GM12874 (cell line): ENCODE measurements at regions not wholly inside any gene's neighbourhood (a gene's known extent, or its start where the extent isn't known, plus 50 kb on each side); places are given as distances from the start of the nearest gene placed in this dataset.

Experiments
- TF ChIP-seq, protein P1 (sequence below): IDR thresholded peaks from 2 replicates; pipeline ENCODE4 v1.5.1; 2011; ENCODE audit warnings: low read depth, mild to moderate bottlenecking, control low read depth, low read length, moderate library complexity; ENCODE audit not compliant: insufficient read depth

DNA sequence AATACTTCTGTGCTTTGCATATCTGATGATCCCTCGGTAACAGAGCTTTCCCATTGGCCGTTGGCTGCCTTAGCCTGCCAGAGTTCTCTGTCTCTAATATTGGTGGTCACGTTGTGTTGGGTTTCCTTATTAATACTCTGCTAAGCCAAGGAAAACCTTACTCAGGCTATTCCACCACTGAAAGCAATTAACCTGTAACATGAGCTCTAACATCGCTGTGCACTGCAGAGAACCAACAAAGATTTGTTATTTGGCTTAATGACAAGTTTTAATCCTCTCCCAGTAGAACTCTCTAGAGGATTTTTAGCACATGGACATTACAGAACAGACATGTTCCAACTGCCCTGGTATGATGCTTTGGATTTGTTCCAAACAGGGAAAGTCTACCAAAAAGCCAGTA is 825.9 kb upstream of the POU3F3 start:
- TF ChIP-seq, protein P1, sequence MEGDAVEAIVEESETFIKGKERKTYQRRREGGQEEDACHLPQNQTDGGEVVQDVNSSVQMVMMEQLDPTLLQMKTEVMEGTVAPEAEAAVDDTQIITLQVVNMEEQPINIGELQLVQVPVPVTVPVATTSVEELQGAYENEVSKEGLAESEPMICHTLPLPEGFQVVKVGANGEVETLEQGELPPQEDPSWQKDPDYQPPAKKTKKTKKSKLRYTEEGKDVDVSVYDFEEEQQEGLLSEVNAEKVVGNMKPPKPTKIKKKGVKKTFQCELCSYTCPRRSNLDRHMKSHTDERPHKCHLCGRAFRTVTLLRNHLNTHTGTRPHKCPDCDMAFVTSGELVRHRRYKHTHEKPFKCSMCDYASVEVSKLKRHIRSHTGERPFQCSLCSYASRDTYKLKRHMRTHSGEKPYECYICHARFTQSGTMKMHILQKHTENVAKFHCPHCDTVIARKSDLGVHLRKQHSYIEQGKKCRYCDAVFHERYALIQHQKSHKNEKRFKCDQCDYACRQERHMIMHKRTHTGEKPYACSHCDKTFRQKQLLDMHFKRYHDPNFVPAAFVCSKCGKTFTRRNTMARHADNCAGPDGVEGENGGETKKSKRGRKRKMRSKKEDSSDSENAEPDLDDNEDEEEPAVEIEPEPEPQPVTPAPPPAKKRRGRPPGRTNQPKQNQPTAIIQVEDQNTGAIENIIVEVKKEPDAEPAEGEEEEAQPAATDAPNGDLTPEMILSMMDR = no peak

DNA sequence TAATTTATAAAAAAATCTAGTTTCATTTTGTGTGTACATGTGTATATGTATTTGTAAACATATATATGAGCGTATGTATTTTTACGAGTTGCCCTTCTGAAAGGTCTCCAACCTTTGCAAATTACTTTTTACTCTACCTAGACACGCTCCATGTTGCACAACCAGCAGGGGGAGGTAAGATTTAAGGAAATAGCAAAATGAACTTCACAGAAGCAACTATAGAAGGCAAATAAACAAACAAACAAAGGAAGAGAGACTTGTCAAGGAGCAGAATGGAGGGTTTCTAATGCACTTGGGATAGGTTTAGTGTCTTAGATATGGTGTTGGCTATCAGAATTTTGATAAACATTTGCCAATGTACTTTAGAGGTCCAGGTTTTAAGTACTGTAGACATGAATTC is 820.5 kb upstream of the POU3F3 start:
- TF ChIP-seq, protein P1 = 0 out of 2 replicates have a peak, but pooled peaks have one; percentile 13

DNA sequence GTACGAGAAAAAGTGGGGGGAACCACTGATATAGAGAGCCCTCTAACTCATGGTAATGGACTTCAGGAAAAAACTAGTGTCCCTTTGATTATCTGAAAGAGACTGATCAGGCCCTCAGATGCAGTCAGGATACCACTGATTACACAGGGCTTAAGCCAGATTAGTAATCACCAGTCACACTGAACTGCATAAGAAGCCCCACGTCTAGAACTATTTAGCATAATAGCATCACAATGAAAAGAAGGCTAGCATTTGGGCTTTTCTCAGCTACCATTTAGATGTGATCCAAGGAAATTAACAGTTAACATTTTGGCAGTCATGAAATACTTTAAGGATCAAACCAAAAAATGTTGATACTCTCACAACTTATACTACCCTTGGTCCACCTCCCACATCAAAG is 813.1 kb upstream of the POU3F3 start:
- TF ChIP-seq, protein P1 = no peak

DNA sequence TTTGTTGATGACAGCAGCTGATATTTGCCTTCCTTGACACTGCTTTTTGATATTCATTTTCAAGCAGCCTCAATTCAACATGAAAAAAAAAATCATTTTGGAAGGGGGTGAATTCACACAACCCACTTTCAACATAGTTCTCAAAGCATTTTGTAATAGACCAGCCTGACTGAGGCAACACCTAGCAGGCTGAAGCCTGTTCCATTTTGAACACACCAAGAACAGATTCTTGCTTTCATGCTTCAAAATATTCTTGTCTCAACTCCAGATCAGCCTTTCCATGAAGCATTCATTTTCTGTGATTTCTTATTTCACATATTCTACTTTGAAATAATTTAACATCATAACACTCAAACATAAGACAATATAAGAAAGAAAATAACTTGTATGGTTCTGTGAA is 812.6 kb upstream of the POU3F3 start:
- TF ChIP-seq, protein P1 = no peak

DNA sequence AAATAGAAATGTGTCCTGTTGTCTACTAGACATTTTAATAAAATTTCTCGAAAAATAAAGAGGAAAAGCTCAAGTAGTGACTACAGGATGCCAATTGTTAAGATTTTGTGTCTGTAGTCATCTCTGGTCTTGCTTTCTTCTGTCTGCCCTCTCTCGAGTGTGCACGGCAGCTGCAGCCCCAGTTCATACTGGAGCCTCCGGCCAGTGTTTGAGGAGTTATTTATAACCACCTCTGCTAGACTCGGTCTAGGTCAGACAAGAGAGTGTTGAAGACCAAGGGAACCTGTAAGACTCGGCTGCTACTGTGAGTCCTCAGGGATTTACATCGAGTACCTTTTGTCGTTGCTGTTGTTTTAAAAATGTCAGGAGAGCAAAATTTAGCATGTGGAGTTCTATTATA is 810.1 kb upstream of the POU3F3 start:
- TF ChIP-seq, protein P1 = no peak

DNA sequence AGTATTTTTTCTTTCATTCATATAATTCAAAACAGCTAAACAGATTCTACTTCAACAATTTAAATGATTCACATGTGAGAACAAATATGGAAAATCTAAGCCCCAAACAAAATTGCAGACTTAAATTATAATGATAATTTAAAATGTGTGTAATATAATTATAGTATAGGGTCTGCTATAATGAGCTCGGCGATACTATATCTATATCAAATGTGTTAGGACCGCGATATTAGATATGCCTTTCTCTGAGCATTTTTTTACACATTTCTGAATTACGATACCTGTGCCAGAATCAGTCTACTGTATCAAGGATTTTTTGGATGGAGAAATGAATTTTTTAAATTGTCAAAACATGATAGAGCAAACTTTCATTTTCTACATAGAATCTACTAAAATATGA is 808.8 kb upstream of the POU3F3 start:
- TF ChIP-seq, protein P1 = no peak

DNA sequence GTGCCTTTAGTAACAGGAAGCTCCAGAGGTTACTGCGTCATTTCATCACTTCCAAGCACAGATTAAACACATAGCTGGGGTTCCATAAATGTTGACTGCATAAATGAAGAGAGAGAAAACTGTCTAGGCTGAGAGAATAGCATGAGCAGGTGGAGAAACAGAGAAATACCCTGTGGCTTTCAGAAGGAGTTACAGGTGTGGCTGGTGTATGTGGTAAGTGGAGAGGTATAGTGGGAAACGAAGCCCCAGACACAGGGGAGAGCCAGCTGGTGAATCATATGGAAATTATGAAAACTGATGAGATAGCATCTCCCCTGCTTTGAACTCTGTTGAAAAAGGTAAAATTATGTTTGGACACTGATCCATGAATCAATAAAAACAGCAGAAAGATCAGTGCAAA is 807.4 kb upstream of the POU3F3 start:
- TF ChIP-seq, protein P1 = no peak

DNA sequence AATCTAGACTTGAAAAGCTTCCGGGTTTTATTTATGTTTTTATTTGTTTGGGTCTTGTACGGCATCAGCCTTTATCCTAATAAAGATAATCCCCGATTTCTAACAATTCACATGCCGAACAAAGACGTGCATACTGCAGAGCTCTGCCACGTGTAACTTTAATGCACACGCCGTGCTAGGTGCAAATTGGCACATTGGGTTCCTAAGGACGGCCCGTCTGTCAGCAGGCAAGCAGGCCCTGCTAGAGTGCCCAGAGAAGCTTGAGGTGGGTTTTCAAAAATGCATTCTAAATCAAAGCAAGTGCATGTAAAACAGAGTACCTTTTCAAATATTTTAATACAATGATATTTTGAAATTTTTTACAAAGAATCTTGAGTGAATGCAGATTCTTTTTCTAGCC is 806.4 kb upstream of the POU3F3 start:
- TF ChIP-seq, protein P1 = no peak
